AG04449 (cell line): ENCODE measurements at regions not wholly inside any gene's neighbourhood (a gene's known extent, or its start where the extent isn't known, plus 50 kb on each side); places are given as distances from the start of the nearest gene placed in this dataset.

Experiments used
- CTCF ChIA-PET: fragments of 350-600 bp; formaldehyde crosslinking; extraction: SDS; loops from one replicate; lab custom pipeline; 2021; ENCODE audit warnings: antibody characterized with exemption; lab: Yijun Ruan, JAX
- POLR2A ChIA-PET: fragments of 400-600, 350-600 bp; formaldehyde crosslinking; extraction: SDS; loops from one replicate; lab custom pipeline; 2020; ENCODE audit warnings: antibody characterized with exemption, inconsistent platforms; lab: Yijun Ruan, JAX
- DNase-seq: peaks from one replicate; pipeline ENCODE4 v3.0.0-alpha.2; 2010; ENCODE audit warnings: low read depth, low spot score
- H3K4me3 ChIP-seq: 2 replicates; pipeline ENCODE4 v1.5.1; 2011; ENCODE audit warnings: low read depth, mild to moderate bottlenecking, control low read depth, low read length
- CTCF ChIP-seq: IDR thresholded peaks from one replicate; pipeline ENCODE4 v1.5.1; 2011; ENCODE audit warnings: mild to moderate bottlenecking, moderate library complexity, low read length, control low read depth, inconsistent platforms; ENCODE audit not compliant: insufficient read depth; ENCODE audit errors: missing control alignments

- TF ChIP-seq CTCF = no peak
- CTCF ChIA-PET = interaction anchor here (2.3 kb wide), 1 partner anchor 28 kb away, joined by 8 read pairs; no protein-coding TSS in a partner anchor
- H3K4me3 ChIP-seq = no peak overlapping the region
- DNase-seq = no peak
- POLR2A ChIA-PET = no interaction called here
Observed at GRCh38 chr9:95754533-95755420, 120.7 kb upstream of the ERCC6L2 start.

- DNase-seq = no peak
- H3K4me3 ChIP-seq = no peak overlapping the region
- TF ChIP-seq CTCF = no peak
- POLR2A ChIA-PET = no interaction called here
- CTCF ChIA-PET = interaction anchor here (2.3 kb wide), 1 partner anchor 27 kb away, joined by 8 read pairs; no protein-coding TSS in a partner anchor
Observed at GRCh38 chr9:95753762-95754465, 121.6 kb upstream of the ERCC6L2 start.

GRCh38 chr9:95752129-95752731, 123.3 kb upstream of the ERCC6L2 start:
- ChIA-PET CTCF (no interaction called here), POLR2A (no interaction called here)
- DNase-seq = no peak
- no peak overlapping the region for H3K4me3 ChIP-seq
- no peak for TF ChIP-seq CTCF

- CTCF ChIA-PET = no interaction called here
- H3K4me3 ChIP-seq = no peak overlapping the region
- DNase-seq = no peak
- no peak for TF ChIP-seq CTCF
- POLR2A ChIA-PET = no interaction called here
Observed at GRCh38 chr9:95751520-95751790, 124.0 kb upstream of the ERCC6L2 start.

GRCh38 chr9:95750725-95751519, 124.6 kb upstream of the ERCC6L2 start:
- no peak for DNase-seq
- no peak overlapping the region for H3K4me3 ChIP-seq
- ChIA-PET POLR2A (no interaction called here), CTCF (no interaction called here)
- TF ChIP-seq CTCF = no peak
